ENCODE measurements at regions not wholly inside any gene's neighbourhood (a gene's known extent, or its start where the extent isn't known, plus 50 kb on each side); places are given as distances from the start of the nearest gene placed in this dataset.
"Not testable (repeated sequence)": the region's sequence is repeated elsewhere in the genome, so short reads cannot be mapped to it uniquely, and the experiment has no call there.

GRCh38 chr2:7758073-7758759 is 841.0 kb downstream of the RNF144A start:
- H3K4me3 ChIP-seq (ENCODE audit: low read depth, low read length) = no peak overlapping the region
- TF ChIP-seq CTCF (IDR thresholded peaks at IDR 0.05; ENCODE audit: low read depth, low read length) = no peak

- TF ChIP-seq CTCF (IDR thresholded peaks at IDR 0.05; ENCODE audit: low read depth, low read length) = no peak
- H3K4me3 ChIP-seq (ENCODE audit: low read depth, low read length) = no peak overlapping the region
These were observed 842.7 kb downstream of the RNF144A start for GRCh38 chr2:7759898-7760297.

GRCh38 chr2:7763418-7763817 is 846.2 kb downstream of the RNF144A start:
- H3K4me3 ChIP-seq (ENCODE audit: low read depth, low read length) = not testable (repeated sequence)

- TF ChIP-seq CTCF (IDR thresholded peaks at IDR 0.05; ENCODE audit: low read depth, low read length) = no peak
- no peak overlapping the region for H3K4me3 ChIP-seq (ENCODE audit: low read depth, low read length)
These were observed 848.0 kb downstream of the RNF144A start for GRCh38 chr2:7765236-7765635.

- no peak overlapping the region for H3K4me3 ChIP-seq (ENCODE audit: low read depth, low read length)
- TF ChIP-seq CTCF (IDR thresholded peaks at IDR 0.05; ENCODE audit: low read depth, low read length) = no peak
These were observed 849.0 kb downstream of the RNF144A start for GRCh38 chr2:7766088-7766722.

GRCh38 chr2:7766978-7767565 is 849.9 kb downstream of the RNF144A start:
- no peak for TF ChIP-seq CTCF (IDR thresholded peaks at IDR 0.05; ENCODE audit: low read depth, low read length)

GRCh38 chr2:7767902-7768301 is 850.7 kb downstream of the RNF144A start:
- no peak overlapping the region for H3K4me3 ChIP-seq (ENCODE audit: low read depth, low read length)
- TF ChIP-seq CTCF (IDR thresholded peaks at IDR 0.05; ENCODE audit: low read depth, low read length) = no peak

More at GRCh38 chr2:7766978-7767565, 849.9 kb downstream of the RNF144A start:
- no peak overlapping the region for H3K4me3 ChIP-seq (ENCODE audit: low read depth, low read length)
